SW480 (cell line): ENCODE measurements at regions not wholly inside any gene's neighbourhood (a gene's known extent, or its start where the extent isn't known, plus 50 kb on each side); places are given as distances from the start of the nearest gene placed in this dataset.

Source experiments
- DNase-seq: peaks from one replicate; pipeline ENCODE4 v3.0.0-alpha.2; 2016; ENCODE audit warnings: low spot score

GRCh38 chrX:149992918-149993317 is 54.6 kb upstream of the EOLA2 start:
- no peak for DNase-seq

GRCh38 chrX:149993989-149994388 is 55.7 kb upstream of the EOLA2 start:
- DNase-seq: no peak

GRCh38 chrX:149996515-149996914 is 58.2 kb upstream of the EOLA2 start:
- DNase-seq: no peak

GRCh38 chrX:150005027-150005426 is 66.7 kb upstream of the EOLA2 start:
- no peak for DNase-seq

- no peak for DNase-seq
Observed at GRCh38 chrX:150007356-150007755, 69.1 kb upstream of the EOLA2 start.

GRCh38 chrX:150012647-150013381 is 74.5 kb upstream of the EOLA2 start:
- DNase-seq: no peak

GRCh38 chrX:150014525-150014924 is 76.2 kb upstream of the EOLA2 start:
- DNase-seq: no peak

GRCh38 chrX:150017868-150018267 is 79.6 kb upstream of the EOLA2 start:
- no peak for DNase-seq

GRCh38 chrX:150018931-150019361 is 80.7 kb upstream of the EOLA2 start:
- no peak for DNase-seq

- DNase-seq: no peak
Observed at GRCh38 chrX:150028692-150029091, 90.4 kb upstream of the EOLA2 start.

GRCh38 chrX:150032742-150033141 is 94.5 kb upstream of the EOLA2 start:
- DNase-seq: no peak

GRCh38 chrX:150034788-150035187 is 96.5 kb upstream of the EOLA2 start:
- no peak for DNase-seq

GRCh38 chrX:150035531-150035930 is 97.2 kb upstream of the EOLA2 start:
- no peak for DNase-seq

GRCh38 chrX:150036181-150036580 is 97.9 kb upstream of the EOLA2 start:
- peak; percentile 16 for DNase-seq

GRCh38 chrX:150036641-150037040 is 98.3 kb upstream of the EOLA2 start:
- DNase-seq: no peak

GRCh38 chrX:150037041-150037440 is 98.8 kb upstream of the EOLA2 start:
- DNase-seq: no peak

- DNase-seq: no peak
Observed at GRCh38 chrX:150038315-150038714, 100.0 kb upstream of the EOLA2 start.

GRCh38 chrX:150038986-150039599 is 100.8 kb upstream of the EOLA2 start:
- DNase-seq: no peak

- no peak for DNase-seq
Observed at GRCh38 chrX:150041208-150041607, 102.9 kb upstream of the EOLA2 start.

GRCh38 chrX:150044556-150044955 is 106.3 kb upstream of the EOLA2 start:
- DNase-seq: no peak

GRCh38 chrX:150047818-150048217 is 109.5 kb upstream of the EOLA2 start:
- no peak for DNase-seq

- no peak for DNase-seq
Observed at GRCh38 chrX:150049647-150050046, 111.4 kb upstream of the EOLA2 start.

GRCh38 chrX:150050387-150050786 is 112.1 kb upstream of the EOLA2 start:
- DNase-seq: no peak

- DNase-seq: no peak
Observed at GRCh38 chrX:150051096-150051495, 112.8 kb upstream of the EOLA2 start.
